Psoas muscle (tissue), 7 donors: ENCODE measurements at regions not wholly inside any gene's neighbourhood (a gene's known extent, or its start where the extent isn't known, plus 50 kb on each side); places are given as distances from the start of the nearest gene placed in this dataset.
A peak's percentile ranks its signal among the peaks of the same experiment; 100 is the strongest.

Experiments
- ATAC-seq, 4 donors: fragments of 200-7000 bp; cut with Tn5 transposase; one replicate each; pipeline ENCODE4 v1.9.1; 2020; ENCODE audit warnings: moderate library complexity in 3 of 4, mild to moderate bottlenecking in 2 of 4
- DNase-seq, 2 donors: peaks; one replicate each; pipeline ENCODE4 v3.0.0-alpha.2; 2020
- H3K27ac ChIP-seq: fragments of 200-600 bp; one replicate; pipeline ENCODE4 v1.8.0; 2022
- H3K27me3 ChIP-seq, 3 donors: fragments of 200-600 bp in 1 of 3; one replicate each; pipeline versions ENCODE4 v1.6.1 to v1.8.0; 2013 to 2022; ENCODE audit warnings: low read length in 2 of 3, mild to moderate bottlenecking in 2 of 3, moderate library complexity in 1 of 3; ENCODE audit not compliant: insufficient read depth in 3 of 3
- H3K36me3 ChIP-seq, 2 donors: fragments of 200-600 bp in 1 of 2; one replicate each; pipeline versions ENCODE4 v1.6.1 to v1.8.0; 2013 to 2022; ENCODE audit warnings: low read depth in 1 of 2, mild to moderate bottlenecking in 1 of 2, moderate library complexity in 1 of 2; ENCODE audit not compliant: insufficient read depth in 1 of 2
- H3K4me1 ChIP-seq: fragments of 200-600 bp; one replicate; pipeline ENCODE4 v1.8.0; 2022
- H3K4me3 ChIP-seq: fragments of 200-600 bp; one replicate; pipeline ENCODE4 v1.8.0; 2022; ENCODE audit warnings: mild to moderate bottlenecking
- H3K9me3 ChIP-seq: fragments of 200-600 bp; one replicate; pipeline ENCODE4 v1.8.0; 2022
- CTCF ChIP-seq: fragments of 200-600 bp; IDR thresholded peaks from one replicate; pipeline ENCODE4 v1.8.0; 2022; ENCODE audit warnings: antibody characterized with exemption
- WGBS, 3 donors: extraction: QIAGEN DNeasy Blood & Tissue Kit; methylation state at CpG; one replicate each; pipeline versions ENCODE4 v1.1.6 to v1.1.7; 2013; 5-methylcytosine and 5-hydroxymethylcytosine counted together
- intact Hi-C, 2 donors: fragments of 100-400 bp; cut with DNase I; formaldehyde crosslinking; loops; one replicate each; pipeline versions ENCODE4 v1.11.0 to v1.14.2; 2022
- donor health status: healthy with polysubstance abuse.
- donor health status: DM: no; HTN: no; CAD: no; lungs with moderate emphysema.
- donor health status: Bipolar disorder and iron deficiency.
- donor health status: healthy.
- donor health status: DM: yes; HTN: yes; CAD: no.
- donor health status: DM: no; HTN: no; CAD: no.
- donor health status: DM: yes; HTN: yes; CAD: no.

GRCh38 chr21:35259457-35259856, 210.4 kb upstream of the RUNX1 start:
- no peaks in the 10 kb centered on the region for H3K36me3 ChIP-seq
- DNase-seq (no peak), ATAC-seq (no peak)
- H3K4me1 ChIP-seq: peaks cover 35% of the 10 kb centered on the region
- no peak for TF ChIP-seq CTCF
- peak overlapping the region; percentile 97 for H3K27ac ChIP-seq
- intact Hi-C loops: loop anchor here (5.0 to 10.0 kb wide), 4 partner anchors 52 to 365 kb away; no protein-coding TSS in a partner anchor
- H3K27me3 ChIP-seq: no peaks in the 10 kb centered on the region
- peaks cover 7% of the 10 kb centered on the region for H3K9me3 ChIP-seq
- WGBS, 3 donors: 14 to 70% (median 43%) methylated on average over 2 of the region's 2 CpGs
- no peak overlapping the region for H3K4me3 ChIP-seq

- Histone ChIP-seq H3K9me3 (peaks cover 7% of the 10 kb centered on the region), H3K36me3 (no peaks in the 10 kb centered on the region), H3K4me3 (no peak overlapping the region), H3K27me3 (no peaks in the 10 kb centered on the region), H3K27ac (peak overlapping the region; percentile 97), H3K4me1 (peaks cover 42% of the 10 kb centered on the region)
- WGBS, 3 donors: 89 to 93% (median 91%) methylated on average over 6 of the region's 6 CpGs
- no peak for TF ChIP-seq CTCF
- ATAC-seq: no peak
- DNase-seq: no peak
- intact Hi-C loops: loop anchor here (5.0 to 10.0 kb wide), 4 partner anchors 51 to 364 kb away; no protein-coding TSS in a partner anchor
Measured at GRCh38 chr21:35258521-35258920, 209.4 kb upstream of the RUNX1 start.

- ATAC-seq (peak; percentile 66 to 84 (median 76)), DNase-seq (peak; percentile 68 to 79)
- WGBS, 3 donors: 8 to 16% (median 12%) methylated on average over 2 of the region's 2 CpGs
- no peaks in the 10 kb centered on the region for H3K27me3 ChIP-seq
- H3K4me1 ChIP-seq: peaks cover 53% of the 10 kb centered on the region
- no peak overlapping the region for H3K4me3 ChIP-seq
- peaks cover 7% of the 10 kb centered on the region for H3K9me3 ChIP-seq
- H3K36me3 ChIP-seq: no peaks in the 10 kb centered on the region
- peak overlapping the region; percentile 97 for H3K27ac ChIP-seq
- intact Hi-C loops: loop anchor here (1.0 to 10.0 kb wide), 5 partner anchors 50 to 363 kb away; no protein-coding TSS in a partner anchor
- TF ChIP-seq CTCF: no peak
Measured at GRCh38 chr21:35257413-35257812, 208.3 kb upstream of the RUNX1 start.

GRCh38 chr21:35256468-35256988, 207.4 kb upstream of the RUNX1 start:
- Histone ChIP-seq H3K27me3 (no peaks in the 10 kb centered on the region), H3K4me3 (peak overlapping the region; percentile 27), H3K36me3 (no peaks in the 10 kb centered on the region), H3K4me1 (peaks cover 53% of the 10 kb centered on the region), H3K9me3 (peaks cover 7% of the 10 kb centered on the region), H3K27ac (peak overlapping the region; percentile 97)
- intact Hi-C loops: loop anchor here (1.0 to 10.0 kb wide), 6 partner anchors 29 to 362 kb away; no protein-coding TSS in a partner anchor
- WGBS, 3 donors: 8 to 14% (median 13%) methylated on average over 10 of the region's 10 CpGs
- ATAC-seq (peak; percentile 89 to 95 (median 90)), DNase-seq (peak; percentile 91 to 97)
- TF ChIP-seq CTCF: no peak

GRCh38 chr21:35254765-35255138, 205.7 kb upstream of the RUNX1 start:
- no peak for TF ChIP-seq CTCF
- DNase-seq (no peak), ATAC-seq (no peak)
- Histone ChIP-seq H3K27me3 (no peaks in the 10 kb centered on the region), H3K36me3 (no peaks in the 10 kb centered on the region), H3K4me1 (peaks cover 53% of the 10 kb centered on the region), H3K27ac (peak overlapping the region; percentile 97), H3K9me3 (no peaks in the 10 kb centered on the region), H3K4me3 (no peak overlapping the region)
- 34 to 62% (median 34%) methylated on average over 2 of the region's 2 CpGs for WGBS, 3 donors
- intact Hi-C loops: loop anchor here (5.0 to 10.0 kb wide), 4 partner anchors 47 to 360 kb away; no protein-coding TSS in a partner anchor
